KG1 (cell line): ENCODE measurements at regions not wholly inside any gene's neighbourhood (a gene's known extent, or its start where the extent isn't known, plus 50 kb on each side); places are given as distances from the start of the nearest gene placed in this dataset.

Source experiments
- DNase-seq: peaks from one replicate; lab custom pipeline; 2025; lab: John Stamatoyannopoulos, UW

DNA sequence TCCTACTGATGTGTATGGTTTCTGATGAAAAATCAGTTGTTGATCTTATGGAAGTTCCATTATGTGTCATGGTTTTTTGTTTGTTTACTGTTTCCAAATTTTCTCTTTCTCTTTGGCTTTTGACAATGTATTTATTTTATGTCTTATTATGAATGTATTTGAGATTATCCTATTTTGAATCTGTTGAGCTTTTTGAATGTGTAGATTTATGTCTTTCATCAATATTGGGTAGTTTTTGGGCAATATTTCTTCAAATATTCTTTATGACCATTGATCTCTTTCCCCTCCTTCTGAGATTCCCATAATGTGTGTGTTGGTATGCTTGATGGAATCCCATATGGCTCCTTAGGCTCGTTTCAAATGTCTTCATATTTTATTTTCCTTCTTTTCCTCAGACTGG, 80.5 kb upstream of the FAM47C start:
- no peak for DNase-seq

DNA sequence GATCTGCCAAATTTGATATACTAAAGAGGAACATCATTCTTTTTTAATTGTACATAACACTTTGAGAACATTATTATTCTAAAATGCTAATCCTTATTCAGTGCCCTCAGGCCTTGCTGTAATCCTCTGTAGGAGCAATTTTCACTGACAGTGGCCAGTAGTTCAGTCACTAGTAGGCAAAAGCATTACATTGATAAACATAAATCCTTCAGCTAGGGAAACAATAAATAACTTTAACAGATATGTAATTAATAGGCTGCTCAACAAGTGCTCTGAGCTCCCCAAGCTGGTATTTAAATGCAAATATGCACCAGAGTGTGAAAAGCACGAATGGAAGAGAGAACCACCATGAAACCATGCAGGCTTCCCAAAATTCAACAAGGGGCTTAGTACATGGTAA, 77.7 kb upstream of the FAM47C start:
- no peak for DNase-seq

DNA sequence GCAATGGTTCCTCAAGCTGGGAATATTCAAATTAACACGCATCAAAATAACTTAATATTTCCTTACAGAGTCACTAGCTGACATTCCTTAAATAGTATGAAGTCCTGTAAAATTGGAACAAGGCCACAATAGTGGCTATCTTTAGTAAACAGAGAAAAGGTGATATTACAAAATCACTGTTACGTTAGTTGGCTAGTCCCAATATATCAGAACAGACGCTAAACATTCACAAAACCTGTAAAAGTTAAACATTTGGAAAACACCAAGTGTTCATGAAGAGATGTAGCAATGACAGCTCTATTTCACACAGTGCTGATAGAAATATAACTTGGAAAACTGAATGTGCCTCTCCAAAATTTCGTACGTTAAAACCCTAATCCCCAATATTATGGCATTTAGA, 61.0 kb upstream of the FAM47C start:
- no peak for DNase-seq

DNA sequence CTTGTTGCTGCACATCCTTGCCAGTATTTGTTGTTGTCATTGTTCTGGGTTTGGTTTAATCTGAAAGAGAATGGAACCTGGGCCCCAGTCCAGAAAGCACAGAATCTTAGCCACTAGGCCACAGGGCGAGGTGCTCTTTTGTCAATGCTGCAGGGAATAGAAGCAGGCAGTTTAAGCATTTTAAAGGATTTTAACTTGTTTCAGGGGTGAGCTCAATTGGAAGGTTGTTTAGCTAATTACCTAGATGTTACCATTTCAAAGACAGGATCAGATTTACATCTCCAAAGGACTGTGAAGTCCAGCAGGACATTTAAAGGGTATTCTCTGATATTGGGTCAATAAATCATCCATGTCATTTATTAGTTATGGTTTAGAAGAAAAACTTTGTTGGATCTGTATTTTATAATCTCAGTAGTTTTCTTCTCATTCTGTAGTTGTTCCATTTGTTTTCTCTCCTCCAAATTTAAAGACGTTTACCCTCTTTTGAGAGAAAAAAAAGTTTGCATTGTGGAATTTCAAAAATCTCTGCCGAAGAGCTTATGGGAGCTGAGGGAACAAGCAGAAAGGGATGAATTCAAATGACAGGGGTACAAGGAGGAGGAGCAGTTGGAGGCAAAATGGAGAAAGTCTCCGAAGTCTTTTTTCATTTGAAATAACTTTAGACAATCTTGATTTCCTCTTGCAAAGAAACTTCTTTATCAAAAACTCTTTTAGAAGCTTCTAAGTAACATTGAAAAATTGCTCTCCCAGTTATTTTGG, 57.5 kb upstream of the FAM47C start:
- no peak for DNase-seq

DNA sequence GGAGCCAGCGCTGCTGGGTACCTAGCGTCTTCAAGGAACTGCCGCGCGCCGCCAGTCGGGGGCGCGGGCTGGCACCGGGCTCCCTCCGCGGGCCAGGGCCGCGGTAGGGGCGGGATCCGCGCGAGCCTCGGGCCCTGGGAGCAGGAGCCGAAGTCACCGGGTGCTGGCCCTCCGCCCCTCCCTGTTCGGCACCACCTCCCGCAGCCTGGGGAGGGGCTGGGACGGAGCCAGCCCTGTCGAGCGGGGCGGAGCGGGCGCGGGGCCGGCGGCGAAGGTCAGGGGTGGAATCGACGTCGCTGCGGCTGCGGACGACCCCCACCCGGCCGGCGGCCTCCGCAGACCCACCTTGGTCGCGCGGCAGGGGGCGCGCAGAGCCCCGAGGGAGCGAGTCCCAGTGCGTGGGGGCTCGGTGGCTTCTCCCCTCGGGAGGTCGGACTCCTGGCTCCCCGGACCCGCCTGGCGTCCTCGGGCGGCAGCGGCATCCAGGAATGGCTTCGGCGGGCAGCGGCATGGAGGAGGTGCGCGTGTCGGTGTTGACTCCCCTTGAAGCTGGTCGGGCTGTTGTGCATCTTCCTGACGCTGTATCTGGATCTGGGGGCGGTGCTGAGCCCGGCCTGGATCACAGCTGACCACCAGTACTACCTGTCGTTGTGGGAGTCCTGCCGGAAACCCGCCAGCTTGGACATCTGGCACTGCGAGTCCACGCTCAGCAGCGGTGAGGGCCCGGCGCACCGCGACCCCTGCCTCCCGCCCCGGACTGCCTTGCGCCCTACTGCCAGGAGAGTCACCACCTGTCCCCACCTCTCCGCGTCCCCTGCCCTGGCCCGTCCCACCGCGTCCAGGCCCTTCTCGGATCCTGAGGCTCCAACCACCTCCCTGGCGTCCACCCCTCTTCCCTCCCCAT, 50.5 kb upstream of the FAM47C start:
- no peak for DNase-seq
